ENCODE measurements at regions not wholly inside any gene's neighbourhood (a gene's known extent, or its start where the extent isn't known, plus 50 kb on each side); places are given as distances from the start of the nearest gene placed in this dataset.

DNA sequence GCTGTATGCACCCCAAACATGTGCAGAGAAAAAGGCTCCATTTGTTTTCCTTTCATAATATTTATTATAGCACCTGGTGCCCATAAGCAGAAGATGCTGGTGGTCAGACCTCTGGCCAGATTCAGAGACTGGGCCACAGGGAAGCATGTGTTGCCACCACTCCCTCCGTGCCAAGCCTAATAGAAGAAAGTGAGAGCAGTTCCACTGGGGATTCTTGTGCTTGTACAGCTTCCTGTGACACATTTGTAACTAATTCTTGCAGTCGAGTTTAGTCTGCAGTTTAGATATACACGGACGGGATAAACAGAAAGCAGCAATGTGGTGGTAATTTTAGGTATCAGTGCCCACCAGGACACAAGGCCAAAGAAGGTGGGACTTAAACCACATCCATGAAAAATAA is 135.4 kb upstream of the PIEZO2 start:
- no peak for TF ChIP-seq POLR2A (IDR thresholded peaks at IDR 0.05)
- TF ChIP-seq EP300 (IDR thresholded peaks at IDR 0.05) = no peak
- no peak for TF ChIP-seq POLR2AphosphoS5 (IDR thresholded peaks at IDR 0.05)
- TF ChIP-seq, protein P1, sequence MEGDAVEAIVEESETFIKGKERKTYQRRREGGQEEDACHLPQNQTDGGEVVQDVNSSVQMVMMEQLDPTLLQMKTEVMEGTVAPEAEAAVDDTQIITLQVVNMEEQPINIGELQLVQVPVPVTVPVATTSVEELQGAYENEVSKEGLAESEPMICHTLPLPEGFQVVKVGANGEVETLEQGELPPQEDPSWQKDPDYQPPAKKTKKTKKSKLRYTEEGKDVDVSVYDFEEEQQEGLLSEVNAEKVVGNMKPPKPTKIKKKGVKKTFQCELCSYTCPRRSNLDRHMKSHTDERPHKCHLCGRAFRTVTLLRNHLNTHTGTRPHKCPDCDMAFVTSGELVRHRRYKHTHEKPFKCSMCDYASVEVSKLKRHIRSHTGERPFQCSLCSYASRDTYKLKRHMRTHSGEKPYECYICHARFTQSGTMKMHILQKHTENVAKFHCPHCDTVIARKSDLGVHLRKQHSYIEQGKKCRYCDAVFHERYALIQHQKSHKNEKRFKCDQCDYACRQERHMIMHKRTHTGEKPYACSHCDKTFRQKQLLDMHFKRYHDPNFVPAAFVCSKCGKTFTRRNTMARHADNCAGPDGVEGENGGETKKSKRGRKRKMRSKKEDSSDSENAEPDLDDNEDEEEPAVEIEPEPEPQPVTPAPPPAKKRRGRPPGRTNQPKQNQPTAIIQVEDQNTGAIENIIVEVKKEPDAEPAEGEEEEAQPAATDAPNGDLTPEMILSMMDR (IDR thresholded peaks at IDR 0.05) = no peak
- Histone ChIP-seq H3K4me3 (no peak overlapping the region), H3K27ac (no peak overlapping the region), H3K27me3 (no peaks in the 10 kb centered on the region), H3K9me3 (peaks cover 0 to 5% (median 0%) of the 10 kb centered on the region in 4 donors), H3K4me1 (no peaks in the 10 kb centered on the region), H3K36me3 (no peaks in the 10 kb centered on the region)
- intact Hi-C loops (cut with DNase I; ENCODE audit: low total_unique reads) = no loop called here
- WGBS, 5 donors = 58 to 68% (median 66%) methylated on average over 4 of the region's 4 CpGs
- no peak for DNase-seq

DNA sequence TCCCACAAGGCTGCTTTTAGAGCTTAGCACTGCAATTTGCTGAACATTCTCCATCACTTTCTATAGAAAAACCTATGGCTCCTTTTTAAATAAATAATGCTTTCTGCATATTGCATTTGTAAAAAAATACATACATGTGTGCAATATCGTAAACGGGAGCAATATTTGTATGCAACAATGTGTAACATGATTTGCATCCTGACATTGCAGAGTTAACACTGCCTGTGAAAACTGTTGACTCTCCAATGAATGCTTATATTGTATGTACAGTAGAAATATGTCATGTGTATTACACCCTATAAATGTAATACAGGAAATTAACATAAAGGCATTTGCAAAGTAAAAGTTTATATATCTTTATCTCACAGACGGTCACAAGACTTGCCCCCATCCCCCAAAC is 135.0 kb upstream of the PIEZO2 start:
- no peak for DNase-seq
- Histone ChIP-seq H3K36me3 (no peaks in the 10 kb centered on the region), H3K27ac (no peak overlapping the region), H3K27me3 (no peaks in the 10 kb centered on the region), H3K4me1 (no peaks in the 10 kb centered on the region), H3K9me3 (peaks cover 0 to 5% (median 0%) of the 10 kb centered on the region in 4 donors), H3K4me3 (no peak overlapping the region)
- WGBS, 5 donors = 84 to 90% (median 85%) methylated on average over 3 of the region's 3 CpGs
- intact Hi-C loops (cut with DNase I; ENCODE audit: low total_unique reads) = no loop called here
- TF ChIP-seq, protein P1 (IDR thresholded peaks at IDR 0.05) = no peak
- no peak for TF ChIP-seq EP300 (IDR thresholded peaks at IDR 0.05)
- no peak for TF ChIP-seq POLR2AphosphoS5 (IDR thresholded peaks at IDR 0.05)
- TF ChIP-seq POLR2A (IDR thresholded peaks at IDR 0.05) = no peak

DNA sequence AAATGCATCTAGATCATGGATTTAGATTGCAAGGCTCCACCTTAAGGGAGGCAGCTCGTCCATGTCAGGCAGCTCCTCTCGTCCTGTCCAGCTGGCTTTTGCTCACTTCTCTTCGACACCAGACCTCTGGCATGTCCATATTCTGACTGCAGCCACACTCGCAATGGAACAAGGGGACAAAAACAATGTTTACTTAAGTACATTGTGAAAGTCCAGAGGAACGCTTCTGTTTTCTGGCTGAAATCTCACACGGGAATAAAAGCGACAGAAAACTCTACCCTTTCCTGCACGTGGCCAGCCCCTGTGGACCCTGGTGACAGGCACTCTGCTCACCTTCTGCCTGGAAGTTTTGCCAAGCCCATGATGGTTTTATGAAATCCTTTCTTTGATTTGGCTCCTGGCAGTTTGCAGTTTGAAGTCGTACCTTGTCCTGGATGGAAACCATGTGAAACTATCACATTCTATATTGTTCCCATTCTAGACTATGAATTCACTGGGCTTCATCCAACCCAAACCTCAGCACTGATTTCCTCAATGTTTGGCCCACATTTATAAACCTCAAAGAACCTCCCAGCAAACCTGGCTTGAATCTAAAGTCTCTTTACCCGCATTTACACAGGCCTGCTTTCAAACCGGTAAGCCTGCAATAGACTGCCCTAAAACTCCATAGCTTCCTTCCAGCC is 134.3 kb upstream of the PIEZO2 start:
- H3K27me3 ChIP-seq = no peaks in the 10 kb centered on the region
- H3K27ac ChIP-seq = no peak overlapping the region
- TF ChIP-seq POLR2AphosphoS5 (IDR thresholded peaks at IDR 0.05) (no peak), POLR2A (IDR thresholded peaks at IDR 0.05) (no peak), EP300 (IDR thresholded peaks at IDR 0.05) (no peak)
- TF ChIP-seq, protein P1 (IDR thresholded peaks at IDR 0.05) = no peak
- 45 to 54% (median 48%) methylated on average over 11 of the region's 11 CpGs for WGBS, 5 donors
- DNase-seq = peak in 1 of 2 donors; percentile 24
- no peaks in the 10 kb centered on the region for H3K36me3 ChIP-seq
- H3K4me3 ChIP-seq = no peak overlapping the region
- H3K9me3 ChIP-seq = peaks cover 0 to 9% (median 0%) of the 10 kb centered on the region in 4 donors
- H3K4me1 ChIP-seq = no peaks in the 10 kb centered on the region
- intact Hi-C loops (cut with DNase I; ENCODE audit: low total_unique reads) = no loop called here

DNA sequence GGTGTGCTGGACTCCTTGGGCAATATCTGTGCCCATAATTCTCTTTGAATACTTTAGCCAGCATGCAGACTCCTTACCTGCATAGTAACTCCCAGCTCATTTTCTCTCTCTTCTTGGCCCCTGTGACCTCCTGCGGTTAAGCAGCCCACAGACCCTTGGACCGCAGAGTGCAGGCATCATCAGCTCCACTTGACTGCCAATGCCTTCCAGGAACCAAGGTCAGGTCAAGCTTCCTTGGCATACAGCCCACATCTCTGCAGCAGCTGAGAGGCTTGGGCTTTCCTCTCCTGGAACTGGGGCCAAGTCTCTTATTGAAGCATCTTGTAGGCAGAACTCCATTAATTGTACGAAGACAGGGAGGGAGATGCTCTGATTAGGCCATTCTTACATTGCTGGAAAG is 130.1 kb upstream of the PIEZO2 start:
- 75 to 92% (median 85%) methylated on average over 3 of the region's 3 CpGs for WGBS, 5 donors
- no peaks in the 10 kb centered on the region for H3K36me3 ChIP-seq
- no peak overlapping the region for H3K4me3 ChIP-seq
- no peak for TF ChIP-seq POLR2A (IDR thresholded peaks at IDR 0.05)
- no peak for TF ChIP-seq POLR2AphosphoS5 (IDR thresholded peaks at IDR 0.05)
- TF ChIP-seq, protein P1 (IDR thresholded peaks at IDR 0.05) = no peak
- no peak for TF ChIP-seq EP300 (IDR thresholded peaks at IDR 0.05)
- intact Hi-C loops (cut with DNase I; ENCODE audit: low total_unique reads) = no loop called here
- DNase-seq = no peak
- H3K27ac ChIP-seq = no peak overlapping the region
- H3K27me3 ChIP-seq = no peaks in the 10 kb centered on the region
- no peaks in the 10 kb centered on the region for H3K4me1 ChIP-seq
- H3K9me3 ChIP-seq = peaks cover 0 to 11% (median 0%) of the 10 kb centered on the region in 4 donors
